GM12891 (cell line): ENCODE measurements at regions not wholly inside any gene's neighbourhood (a gene's known extent, or its start where the extent isn't known, plus 50 kb on each side); places are given as distances from the start of the nearest gene placed in this dataset.

Experiments used
- PAX5 ChIP-seq: IDR thresholded peaks from 2 replicates; pipeline ENCODE4 v1.6.1; 2011; ENCODE audit warnings: low read length, moderate library complexity, mild to moderate bottlenecking; ENCODE audit not compliant: insufficient read depth, severe bottlenecking
- POLR2A ChIP-seq: IDR thresholded peaks from 2 replicates; pipeline ENCODE4 v1.6.1; 2011; ENCODE audit warnings: low read depth, low read length, control low read depth
- POLR2AphosphoS5 ChIP-seq: IDR thresholded peaks from 2 replicates; pipeline ENCODE4 v1.6.1; 2011; ENCODE audit warnings: low read depth, low read length, control low read depth
- TAF1 ChIP-seq: IDR thresholded peaks from 2 replicates; pipeline ENCODE4 v1.6.1; 2011; ENCODE audit warnings: low read depth, low read length, control low read depth

- no peak for TF ChIP-seq POLR2A
- no peak for TF ChIP-seq TAF1
- TF ChIP-seq POLR2AphosphoS5 = no peak
- no peak for TF ChIP-seq PAX5
Observed at GRCh38 chr13:40469581-40470310, 196.7 kb downstream of the FOXO1 start.
